Endothelial cell of umbilical vein (primary cell): ENCODE measurements at regions not wholly inside any gene's neighbourhood (a gene's known extent, or its start where the extent isn't known, plus 50 kb on each side); places are given as distances from the start of the nearest gene placed in this dataset.

ENCODE experiments used
- GATA2 ChIP-seq: IDR thresholded peaks from 2 replicates; pipeline ENCODE4 v1.7.0; 2011; ENCODE audit warnings: low read depth, mild to moderate bottlenecking, moderate library complexity, mixed read lengths, low read length; ENCODE audit not compliant: insufficient read length, insufficient read depth
- MYC ChIP-seq: IDR thresholded peaks from one replicate; pipeline ENCODE4 v1.6.1; 2011; ENCODE audit warnings: mild to moderate bottlenecking, low read depth, low read length
- POLR2A ChIP-seq: IDR thresholded peaks from 2 replicates; pipeline ENCODE4 v1.6.1; 2012; ENCODE audit warnings: low read depth, mild to moderate bottlenecking, control low read depth, low read length
- POLR2AphosphoS5 ChIP-seq: IDR thresholded peaks from 2 replicates; pipeline ENCODE4 v1.6.1; 2012; ENCODE audit warnings: low read depth, mild to moderate bottlenecking, control low read depth, low read length, moderate library complexity; ENCODE audit not compliant: insufficient read depth
- TF ChIP-seq, protein P1 (sequence below), 2 donors: IDR thresholded peaks; 1 replicate in 1 of 2; 2 replicates in 1 of 2; pipeline ENCODE4 v1.5.1; 2011; ENCODE audit warnings: low read length in 2 of 2, mild to moderate bottlenecking in 2 of 2, moderate library complexity in 2 of 2, control low read depth in 1 of 2, inconsistent platforms in 1 of 2, low read depth in 1 of 2; ENCODE audit not compliant: insufficient read depth in 1 of 2; ENCODE audit errors: extremely low read depth in 1 of 2

DNA sequence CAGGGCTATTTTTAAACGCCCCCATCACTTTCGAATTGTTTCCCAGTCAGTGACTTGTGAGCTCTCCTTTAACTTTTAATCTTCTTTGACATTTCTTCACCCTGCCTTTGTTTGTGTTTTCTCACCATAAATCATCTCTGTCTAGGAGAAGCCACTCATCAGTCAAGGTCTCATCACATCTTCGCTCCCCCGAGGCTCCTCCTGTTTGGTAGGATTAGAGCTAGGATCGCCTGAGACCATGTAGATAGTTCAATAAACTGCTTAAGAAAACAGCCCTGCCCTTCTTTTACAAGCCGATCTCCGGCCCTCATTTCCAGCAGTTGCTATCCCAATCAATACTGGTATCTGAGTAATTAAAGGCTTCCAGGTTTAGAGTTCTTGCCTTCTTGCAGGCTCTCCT, 472.8 kb upstream of the ADARB2 start:
- TF ChIP-seq, protein P1, sequence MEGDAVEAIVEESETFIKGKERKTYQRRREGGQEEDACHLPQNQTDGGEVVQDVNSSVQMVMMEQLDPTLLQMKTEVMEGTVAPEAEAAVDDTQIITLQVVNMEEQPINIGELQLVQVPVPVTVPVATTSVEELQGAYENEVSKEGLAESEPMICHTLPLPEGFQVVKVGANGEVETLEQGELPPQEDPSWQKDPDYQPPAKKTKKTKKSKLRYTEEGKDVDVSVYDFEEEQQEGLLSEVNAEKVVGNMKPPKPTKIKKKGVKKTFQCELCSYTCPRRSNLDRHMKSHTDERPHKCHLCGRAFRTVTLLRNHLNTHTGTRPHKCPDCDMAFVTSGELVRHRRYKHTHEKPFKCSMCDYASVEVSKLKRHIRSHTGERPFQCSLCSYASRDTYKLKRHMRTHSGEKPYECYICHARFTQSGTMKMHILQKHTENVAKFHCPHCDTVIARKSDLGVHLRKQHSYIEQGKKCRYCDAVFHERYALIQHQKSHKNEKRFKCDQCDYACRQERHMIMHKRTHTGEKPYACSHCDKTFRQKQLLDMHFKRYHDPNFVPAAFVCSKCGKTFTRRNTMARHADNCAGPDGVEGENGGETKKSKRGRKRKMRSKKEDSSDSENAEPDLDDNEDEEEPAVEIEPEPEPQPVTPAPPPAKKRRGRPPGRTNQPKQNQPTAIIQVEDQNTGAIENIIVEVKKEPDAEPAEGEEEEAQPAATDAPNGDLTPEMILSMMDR (IDR thresholded peaks at IDR 0.05; ENCODE audit: extremely low read depth in 1 of 2, insufficient read depth in 1 of 2, low read depth in 1 of 2, low read length in 2 of 2) = no peak
- TF ChIP-seq POLR2AphosphoS5 (no peak), POLR2A (no peak), MYC (no peak), GATA2 (no peak)
